ENCODE measurements at regions not wholly inside any gene's neighbourhood (a gene's known extent, or its start where the extent isn't known, plus 50 kb on each side); places are given as distances from the start of the nearest gene placed in this dataset.

GRCh38 chr13:73832128-73832588 is 302.0 kb downstream of the KLF12 start:
- TF ChIP-seq REST (IDR thresholded peaks at IDR 0.05; ENCODE audit: insufficient read depth in 1 of 2, low read depth in 2 of 2, low read length in 1 of 2) = no peak
- no peak for TF ChIP-seq CTCF (IDR thresholded peaks at IDR 0.05)
- no peak for TF ChIP-seq TCF7L2 (IDR thresholded peaks at IDR 0.05; ENCODE audit: low read depth, low read length)
- no peak for TF ChIP-seq SIN3A (IDR thresholded peaks at IDR 0.05; ENCODE audit: borderline replicate concordance, insufficient read depth, low read depth, low read length)
